Panc1 (cell line): ENCODE measurements at regions not wholly inside any gene's neighbourhood (a gene's known extent, or its start where the extent isn't known, plus 50 kb on each side); places are given as distances from the start of the nearest gene placed in this dataset.

Source experiments
- ATAC-seq: fragments of 200-7000 bp; cut with Tn5 transposase; 2 replicates; pipeline ENCODE4 v1.9.1; 2020; ENCODE audit warnings: mild to moderate bottlenecking, moderate library complexity
- BruUV-seq: library from RNA; stranded (reverse); fragments of 400-500 nt; replicated peaks from 2 replicates; lab custom pipeline; 2021; lab: Mats Ljungman, UMichigan
- CTCF ChIA-PET: fragments of 300-600 bp; sonication (Branson Sonifier 250); formaldehyde crosslinking; loops from one replicate; lab custom pipeline; 2022; ENCODE audit warnings: antibody characterized with exemption; lab: Charles Lee
- POLR2A ChIA-PET: fragments of 300-600 bp; sonication (Branson Sonifier 250); formaldehyde crosslinking; loops from one replicate; lab custom pipeline; 2022; ENCODE audit warnings: antibody characterized with exemption; lab: Charles Lee
- DNase-seq: peaks from one replicate; pipeline ENCODE4 v3.0.0-alpha.2; 2010; ENCODE audit warnings: low read depth, low spot score
- H3K27ac ChIP-seq: 2 replicates; pipeline ENCODE4 v1.5.1; 2011; ENCODE audit warnings: mild to moderate bottlenecking, low read length, inconsistent platforms
- H3K27me3 ChIP-seq: fragments of 200-500 bp; sonication (Bioruptor generic); 2 replicates; pipeline ENCODE4 v1.6.0; 2014; ENCODE audit warnings: low read length, inconsistent platforms; ENCODE audit not compliant: control insufficient read depth, insufficient read depth
- H3K36me3 ChIP-seq: fragments of 200-500 bp; sonication (Bioruptor generic); 2 replicates; pipeline ENCODE4 v1.5.1; 2014; ENCODE audit warnings: inconsistent platforms, mild to moderate bottlenecking, low read length, moderate library complexity; ENCODE audit not compliant: control insufficient read depth, insufficient read depth
- H3K4me1 ChIP-seq: 2 replicates; pipeline ENCODE4 v1.5.1; 2011; ENCODE audit warnings: inconsistent platforms, mild to moderate bottlenecking, low read length, moderate library complexity; ENCODE audit not compliant: control insufficient read depth, insufficient read depth
- H3K4me3 ChIP-seq, 2 experiments: 2 replicates each; pipeline ENCODE4 v1.5.1; 2011 to 2012; ENCODE audit warnings: low read depth in 2 of 2, low read length in 2 of 2, mild to moderate bottlenecking in 2 of 2, inconsistent platforms in 1 of 2, moderate library complexity in 1 of 2
- H3K9me3 ChIP-seq: fragments of 200-500 bp; sonication (Bioruptor generic); 2 replicates; pipeline ENCODE4 v1.5.1; 2014; ENCODE audit warnings: low read depth, mild to moderate bottlenecking, inconsistent platforms, low read length, moderate library complexity; ENCODE audit not compliant: control insufficient read depth, insufficient read depth
- POLR2AphosphoS5 ChIP-seq: IDR thresholded peaks from 2 replicates; pipeline ENCODE4 v1.6.1; 2012; ENCODE audit warnings: mild to moderate bottlenecking, low read depth, low read length, moderate library complexity
- REST ChIP-seq, 2 experiments: IDR thresholded peaks; 2 replicates each; pipeline ENCODE4 v1.6.1; 2011 to 2012; ENCODE audit warnings: low read depth in 2 of 2, control low read depth in 1 of 2, low read length in 1 of 2, mild to moderate bottlenecking in 1 of 2, moderate library complexity in 1 of 2; ENCODE audit not compliant: insufficient read depth in 1 of 2
- SIN3A ChIP-seq: IDR thresholded peaks from 2 replicates; pipeline ENCODE4 v1.6.1; 2012; ENCODE audit warnings: low read depth, mild to moderate bottlenecking, low read length, moderate library complexity, borderline replicate concordance; ENCODE audit not compliant: insufficient read depth
- TCF7L2 ChIP-seq: IDR thresholded peaks from 2 replicates; pipeline ENCODE4 v1.6.1; 2011; ENCODE audit warnings: mild to moderate bottlenecking, low read depth, low read length, inconsistent platforms
- in situ Hi-C: cut with HindIII; loops from 2 replicates; pipeline ENCODE4 v1.10.0; 2016; ENCODE audit warnings: low sequenced_read_pairs, low pct_unique_long_range_greater_than_20kb
- intact Hi-C: fragments of 100-400 bp; cut with micrococcal nuclease; formaldehyde crosslinking; loops from one replicate; pipeline ENCODE4 v1.10.0; 2022; ENCODE audit not compliant: unreplicated experiment
- TF ChIP-seq, protein P1 (sequence below): fragments of 450-650 bp; IDR thresholded peaks from 2 replicates; pipeline ENCODE4 v1.5.1; 2017; ENCODE audit warnings: mild to moderate bottlenecking

- in situ Hi-C loops = no loop called here
- TF ChIP-seq TCF7L2 (no peak), SIN3A (no peak), REST (IDR thresholded peaks at IDR 0.05; ENCODE audit: insufficient read depth in 1 of 2, low read depth in 2 of 2, low read length in 1 of 2) (no peak), POLR2AphosphoS5 (no peak)
- TF ChIP-seq, protein P1, sequence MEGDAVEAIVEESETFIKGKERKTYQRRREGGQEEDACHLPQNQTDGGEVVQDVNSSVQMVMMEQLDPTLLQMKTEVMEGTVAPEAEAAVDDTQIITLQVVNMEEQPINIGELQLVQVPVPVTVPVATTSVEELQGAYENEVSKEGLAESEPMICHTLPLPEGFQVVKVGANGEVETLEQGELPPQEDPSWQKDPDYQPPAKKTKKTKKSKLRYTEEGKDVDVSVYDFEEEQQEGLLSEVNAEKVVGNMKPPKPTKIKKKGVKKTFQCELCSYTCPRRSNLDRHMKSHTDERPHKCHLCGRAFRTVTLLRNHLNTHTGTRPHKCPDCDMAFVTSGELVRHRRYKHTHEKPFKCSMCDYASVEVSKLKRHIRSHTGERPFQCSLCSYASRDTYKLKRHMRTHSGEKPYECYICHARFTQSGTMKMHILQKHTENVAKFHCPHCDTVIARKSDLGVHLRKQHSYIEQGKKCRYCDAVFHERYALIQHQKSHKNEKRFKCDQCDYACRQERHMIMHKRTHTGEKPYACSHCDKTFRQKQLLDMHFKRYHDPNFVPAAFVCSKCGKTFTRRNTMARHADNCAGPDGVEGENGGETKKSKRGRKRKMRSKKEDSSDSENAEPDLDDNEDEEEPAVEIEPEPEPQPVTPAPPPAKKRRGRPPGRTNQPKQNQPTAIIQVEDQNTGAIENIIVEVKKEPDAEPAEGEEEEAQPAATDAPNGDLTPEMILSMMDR = no peak
- Histone ChIP-seq H3K36me3 (no peaks in the 10 kb centered on the region), H3K27ac (no peak overlapping the region), H3K4me3 (no peak overlapping the region), H3K4me1 (no peaks in the 10 kb centered on the region), H3K9me3 (no peaks in the 10 kb centered on the region), H3K27me3 (no peaks in the 10 kb centered on the region)
- ChIA-PET POLR2A (no interaction called here), CTCF (no interaction called here)
- BruUV-seq = no TSS peak
- intact Hi-C loops = loop anchor here (10.0 kb wide), 1 partner anchor 199 kb away; no protein-coding TSS in a partner anchor
- DNase-seq (no peak), ATAC-seq (no peak)
Measured at GRCh38 chr13:61756031-61756430, 340.4 kb upstream of the PCDH20 start.

- ATAC-seq (no peak), DNase-seq (no peak)
- H3K36me3 ChIP-seq = no peaks in the 10 kb centered on the region
- no peaks in the 10 kb centered on the region for H3K27me3 ChIP-seq
- no peaks in the 10 kb centered on the region for H3K9me3 ChIP-seq
- POLR2A ChIA-PET = no interaction called here
- in situ Hi-C loops = no loop called here
- no peak overlapping the region for H3K27ac ChIP-seq
- CTCF ChIA-PET = no interaction called here
- no peaks in the 10 kb centered on the region for H3K4me1 ChIP-seq
- BruUV-seq = no TSS peak
- H3K4me3 ChIP-seq = no peak overlapping the region
- TF ChIP-seq POLR2AphosphoS5 = no peak
- TF ChIP-seq SIN3A = no peak
- no peak for TF ChIP-seq TCF7L2
- TF ChIP-seq, protein P1 = no peak
- no peak for TF ChIP-seq REST (IDR thresholded peaks at IDR 0.05; ENCODE audit: insufficient read depth in 1 of 2, low read depth in 2 of 2, low read length in 1 of 2)
- intact Hi-C loops = loop anchor here (10.0 kb wide), 1 partner anchor 204 kb away; no protein-coding TSS in a partner anchor
Measured at GRCh38 chr13:61751039-61751438, 335.4 kb upstream of the PCDH20 start.
